ENCODE measurements at regions not wholly inside any gene's neighbourhood (a gene's known extent, or its start where the extent isn't known, plus 50 kb on each side); places are given as distances from the start of the nearest gene placed in this dataset.
"Not testable (repeated sequence)": the region's sequence is repeated elsewhere in the genome, so short reads cannot be mapped to it uniquely, and the experiment has no call there.

DNA sequence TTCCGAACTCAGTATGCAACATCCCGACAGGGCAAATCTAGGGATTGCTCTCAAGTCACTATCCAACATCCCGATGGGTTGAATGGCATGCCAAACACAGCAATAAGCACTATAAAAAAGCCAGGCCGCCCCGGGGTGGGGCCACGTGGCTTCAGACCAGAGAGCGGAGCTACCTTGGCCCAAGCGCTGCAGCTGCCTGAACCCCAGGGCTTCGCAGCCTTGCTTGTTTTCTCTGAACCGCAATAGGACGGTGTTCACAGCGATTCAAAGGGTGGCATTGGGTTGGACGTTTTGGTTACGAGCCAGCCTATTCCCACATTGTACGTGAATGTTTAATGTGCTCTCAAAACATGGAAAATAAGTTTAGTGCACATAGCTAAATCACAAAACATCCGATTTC lies 161.0 kb downstream of the SYT15 start:
- H3K9me3 ChIP-seq (replicated peaks; ENCODE audit: control insufficient read depth, insufficient read depth, low read depth, low read length); H3K79me2 ChIP-seq (ENCODE audit: control insufficient read depth, insufficient read depth, low read length); in situ Hi-C loops (cut with MboI); H2AFZ ChIP-seq (ENCODE audit: low read depth, low read length); H3K36me3 ChIP-seq (ENCODE audit: control insufficient read depth, insufficient read depth, low read length); H3K27me3 ChIP-seq (ENCODE audit: control insufficient read depth in 2 of 2, insufficient read depth in 2 of 2, low read length in 2 of 2); H3K4me2 ChIP-seq (ENCODE audit: insufficient read depth, low read length); FAIRE-seq; intact Hi-C loops (cut with micrococcal nuclease); H3K27ac ChIP-seq (ENCODE audit: extremely low read depth, low read depth, low read length); H3K9ac ChIP-seq (ENCODE audit: insufficient read depth in 1 of 2, low read depth in 2 of 2, low read length in 2 of 2); H3K9me1 ChIP-seq (ENCODE audit: control insufficient read depth, insufficient read depth, low read length); H3K4me1 ChIP-seq (replicated peaks in 1 of 2; ENCODE audit: control insufficient read depth in 2 of 2, insufficient read depth in 2 of 2, low read length in 2 of 2); H4K20me1 ChIP-seq (replicated peaks; ENCODE audit: control insufficient read depth, insufficient read depth, low read length); H3K4me3 ChIP-seq; DNase-seq (ENCODE audit: extremely low read depth in 1 of 4, low spot score in 3 of 4); BruUV-seq (replicated peaks); CTCF ChIA-PET (ENCODE audit: low intra/inter-chr PET ratio); POLR2A ChIA-PET: not testable (repeated sequence)
- WGBS (ENCODE audit: insufficient coverage, low coverage, missing lambda C conversion rate): 11% methylated on average over 9 of the region's 16 CpGs
- peak; percentile 54; the same call in 2 of the 3 replicates for ATAC-seq

DNA sequence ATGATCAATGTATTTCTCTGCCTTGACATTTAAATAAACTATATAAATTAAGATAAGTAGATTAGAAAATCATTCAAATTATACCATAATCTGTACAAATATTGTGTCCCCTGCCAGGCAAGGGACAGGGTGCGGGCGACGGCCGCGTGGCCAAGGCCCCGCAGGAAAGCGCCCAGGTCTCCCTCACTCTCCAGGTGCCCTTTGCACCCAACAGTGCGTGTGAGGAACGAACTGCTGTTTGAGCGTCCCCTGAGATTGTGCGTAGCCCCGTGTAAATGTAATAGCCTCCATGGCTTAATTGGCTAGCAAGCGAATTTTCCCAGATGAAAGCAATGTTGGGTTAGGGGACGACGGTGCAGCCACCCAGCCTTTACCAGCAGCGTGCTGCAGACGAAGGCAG lies 161.4 kb downstream of the SYT15 start:
- FAIRE-seq; H3K9me3 ChIP-seq (replicated peaks; ENCODE audit: control insufficient read depth, insufficient read depth, low read depth, low read length); H3K27me3 ChIP-seq (ENCODE audit: control insufficient read depth in 2 of 2, insufficient read depth in 2 of 2, low read length in 2 of 2); BruUV-seq (replicated peaks); H3K27ac ChIP-seq (ENCODE audit: extremely low read depth, low read depth, low read length); DNase-seq (ENCODE audit: extremely low read depth in 1 of 4, low spot score in 3 of 4); H3K36me3 ChIP-seq (ENCODE audit: control insufficient read depth, insufficient read depth, low read length); H3K9me1 ChIP-seq (ENCODE audit: control insufficient read depth, insufficient read depth, low read length); H4K20me1 ChIP-seq (replicated peaks; ENCODE audit: control insufficient read depth, insufficient read depth, low read length); H3K4me3 ChIP-seq; H2AFZ ChIP-seq (ENCODE audit: low read depth, low read length); H3K79me2 ChIP-seq (ENCODE audit: control insufficient read depth, insufficient read depth, low read length); H3K4me1 ChIP-seq (replicated peaks in 1 of 2; ENCODE audit: control insufficient read depth in 2 of 2, insufficient read depth in 2 of 2, low read length in 2 of 2); H3K9ac ChIP-seq (ENCODE audit: insufficient read depth in 1 of 2, low read depth in 2 of 2, low read length in 2 of 2); POLR2A ChIA-PET; H3K4me2 ChIP-seq (ENCODE audit: insufficient read depth, low read length); CTCF ChIA-PET (ENCODE audit: low intra/inter-chr PET ratio); in situ Hi-C loops (cut with MboI); intact Hi-C loops (cut with micrococcal nuclease): not testable (repeated sequence)
- peak; percentile 35; the same call in 2 of the 3 replicates for ATAC-seq
- 3% methylated on average over 8 of the region's 17 CpGs for WGBS (ENCODE audit: insufficient coverage, low coverage, missing lambda C conversion rate)

DNA sequence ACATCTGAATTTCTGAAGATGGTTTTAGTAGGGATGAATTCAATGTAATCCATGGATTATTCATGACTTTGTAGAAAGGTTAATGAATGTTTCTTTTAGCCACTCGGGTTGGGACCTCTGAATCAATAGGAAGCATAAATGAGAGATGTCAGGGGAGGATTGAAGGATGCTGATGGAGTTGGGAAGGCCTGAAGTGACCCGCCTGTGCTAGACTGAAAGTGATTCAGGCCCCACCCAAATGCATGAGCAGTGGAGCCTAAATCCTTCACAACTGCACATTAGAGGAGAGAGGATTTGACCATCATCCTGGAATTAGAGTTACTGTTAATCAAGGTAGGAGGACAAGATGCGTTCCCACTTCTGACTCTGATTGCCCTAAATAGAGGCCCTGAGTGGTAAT lies 162.2 kb upstream of the PTPN20 start:
- intact Hi-C loops (cut with micrococcal nuclease); CTCF ChIA-PET (ENCODE audit: low intra/inter-chr PET ratio); H3K4me2 ChIP-seq (ENCODE audit: insufficient read depth, low read length); H2AFZ ChIP-seq (ENCODE audit: low read depth, low read length); H3K27me3 ChIP-seq (ENCODE audit: control insufficient read depth in 2 of 2, insufficient read depth in 2 of 2, low read length in 2 of 2); DNase-seq (ENCODE audit: extremely low read depth in 1 of 4, low spot score in 3 of 4); H3K9ac ChIP-seq (ENCODE audit: insufficient read depth in 1 of 2, low read depth in 2 of 2, low read length in 2 of 2); H3K36me3 ChIP-seq (ENCODE audit: control insufficient read depth, insufficient read depth, low read length); H3K27ac ChIP-seq (ENCODE audit: extremely low read depth, low read depth, low read length); POLR2A ChIA-PET; ATAC-seq; FAIRE-seq; BruUV-seq (replicated peaks); H3K79me2 ChIP-seq (ENCODE audit: control insufficient read depth, insufficient read depth, low read length); H3K9me3 ChIP-seq (replicated peaks; ENCODE audit: control insufficient read depth, insufficient read depth, low read depth, low read length); H3K9me1 ChIP-seq (ENCODE audit: control insufficient read depth, insufficient read depth, low read length); H3K4me1 ChIP-seq (replicated peaks in 1 of 2; ENCODE audit: control insufficient read depth in 2 of 2, insufficient read depth in 2 of 2, low read length in 2 of 2); H4K20me1 ChIP-seq (replicated peaks; ENCODE audit: control insufficient read depth, insufficient read depth, low read length); H3K4me3 ChIP-seq: not testable (repeated sequence)
- in situ Hi-C loops (cut with MboI): loop anchor here (5.0 kb wide), 1 partner anchor 843 kb away; no protein-coding TSS in a partner anchor
- 0% methylated on average over 2 of the region's 3 CpGs for WGBS (ENCODE audit: insufficient coverage, low coverage, missing lambda C conversion rate)
